Central memory CD4-positive, alpha-beta T cell (primary cell): ENCODE measurements at regions not wholly inside any gene's neighbourhood (a gene's known extent, or its start where the extent isn't known, plus 50 kb on each side); places are given as distances from the start of the nearest gene placed in this dataset.
A peak's percentile ranks its signal among the peaks of the same experiment; 100 is the strongest.

Experiments used
- DNase-seq: peaks from one replicate; pipeline ENCODE4 v3.0.0; 2022

DNA sequence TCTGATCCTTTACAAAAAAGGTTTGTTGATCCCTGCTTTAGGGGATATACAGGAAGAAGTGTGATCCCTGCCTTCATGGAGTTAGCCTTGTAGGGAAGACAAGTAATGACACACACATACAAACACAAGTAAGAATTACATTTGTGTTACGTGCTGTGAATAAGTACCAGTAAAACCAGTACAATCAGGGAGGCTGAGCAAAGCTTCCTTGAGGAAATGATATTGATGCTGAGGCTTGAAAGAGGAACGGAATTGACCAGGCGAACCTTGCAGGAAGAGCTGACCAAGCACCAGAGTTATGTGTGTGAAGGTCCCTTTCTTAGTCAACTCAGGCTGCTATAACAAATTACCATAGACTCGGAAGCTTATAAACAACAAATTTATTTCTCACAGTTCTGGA, 83.6 kb upstream of the CACUL1 start:
- DNase-seq, result no peak

DNA sequence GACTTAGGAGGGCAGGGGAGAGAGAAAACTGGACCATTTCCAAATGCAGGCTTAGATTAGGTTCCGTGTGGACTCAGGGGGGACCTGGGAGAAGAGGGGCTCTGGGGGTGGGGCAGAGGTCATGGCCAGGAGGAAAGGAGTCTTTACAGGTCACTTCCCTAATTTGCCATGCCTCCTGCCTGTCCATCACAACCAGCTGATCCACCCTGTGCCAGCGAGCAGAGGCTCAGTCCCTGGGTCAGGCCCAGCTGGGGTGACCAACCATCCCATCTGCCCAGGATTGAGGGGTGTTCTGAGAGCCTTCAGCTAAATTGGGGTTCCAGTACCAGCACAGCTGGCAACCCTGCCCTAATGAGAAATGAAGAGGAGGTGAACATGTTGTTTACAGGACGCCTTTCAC, 84.6 kb upstream of the CACUL1 start:
- DNase-seq, result no peak

DNA sequence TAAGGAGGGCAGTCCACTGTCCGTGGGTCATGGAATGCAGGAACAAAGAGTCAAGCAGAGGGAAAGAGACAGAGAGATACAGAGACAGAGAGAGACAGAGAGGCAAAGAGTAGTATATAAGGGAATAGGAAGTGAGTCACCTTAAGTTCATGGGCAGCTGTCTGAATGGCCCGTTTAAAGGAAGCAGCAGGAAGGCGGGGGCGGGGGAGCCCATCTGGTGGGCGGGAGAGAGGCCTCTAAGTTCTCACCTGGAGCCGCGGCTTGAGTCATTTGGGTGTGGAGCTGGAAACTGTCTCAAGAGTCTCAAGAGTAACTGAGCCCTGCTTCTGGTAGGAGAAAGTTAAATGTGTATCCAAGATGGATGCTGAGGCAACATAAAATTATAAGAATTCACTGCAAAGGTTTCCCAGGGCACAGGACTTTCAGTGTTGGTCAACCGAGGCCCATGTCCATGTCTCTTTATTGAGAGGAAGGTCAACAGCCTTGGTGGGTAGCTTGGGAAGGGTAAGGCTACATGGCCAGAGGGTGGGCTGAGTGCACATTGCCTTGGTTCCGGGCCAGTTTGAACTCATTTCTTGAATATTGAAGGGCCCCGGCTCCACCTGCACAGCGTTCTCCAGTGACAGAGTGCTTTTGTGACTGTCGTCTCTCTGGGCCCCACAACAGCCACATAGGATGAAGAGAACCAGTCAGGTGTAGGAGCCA, 85.5 kb upstream of the CACUL1 start:
- DNase-seq, result no peak

DNA sequence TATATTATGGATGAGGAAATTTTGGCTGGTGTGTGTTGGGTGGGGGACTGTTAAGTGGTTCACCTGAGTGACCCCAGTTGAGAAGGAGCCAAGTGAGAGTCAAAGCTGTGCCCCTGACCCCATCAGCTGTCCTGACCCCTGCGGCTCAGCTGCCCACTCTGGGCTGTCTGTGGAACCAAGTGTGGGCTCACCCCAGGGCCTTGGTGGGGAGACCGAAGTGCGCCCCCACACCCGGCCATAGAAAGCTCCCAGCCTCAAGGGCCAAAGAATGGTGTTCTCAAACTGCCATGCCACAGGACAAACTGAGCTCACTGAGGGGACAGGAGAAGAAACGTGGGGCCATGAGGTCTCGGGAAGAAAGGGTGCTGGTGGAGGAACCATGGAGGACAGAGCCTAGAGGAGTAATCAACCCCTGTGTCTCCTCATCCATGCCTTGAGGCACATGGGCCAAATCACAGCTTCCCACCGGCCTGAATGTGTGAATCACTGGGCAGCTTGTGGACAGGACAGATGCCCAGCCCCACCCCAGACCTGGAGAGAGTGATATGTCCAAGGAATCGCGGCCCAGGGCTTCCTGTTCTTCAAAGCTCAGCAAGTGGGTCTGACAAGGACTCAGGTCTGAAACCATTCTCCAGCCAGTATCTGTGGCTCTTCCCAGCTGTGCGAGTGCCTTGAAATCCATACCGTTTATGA, 86.2 kb upstream of the CACUL1 start:
- DNase-seq, result no peak

DNA sequence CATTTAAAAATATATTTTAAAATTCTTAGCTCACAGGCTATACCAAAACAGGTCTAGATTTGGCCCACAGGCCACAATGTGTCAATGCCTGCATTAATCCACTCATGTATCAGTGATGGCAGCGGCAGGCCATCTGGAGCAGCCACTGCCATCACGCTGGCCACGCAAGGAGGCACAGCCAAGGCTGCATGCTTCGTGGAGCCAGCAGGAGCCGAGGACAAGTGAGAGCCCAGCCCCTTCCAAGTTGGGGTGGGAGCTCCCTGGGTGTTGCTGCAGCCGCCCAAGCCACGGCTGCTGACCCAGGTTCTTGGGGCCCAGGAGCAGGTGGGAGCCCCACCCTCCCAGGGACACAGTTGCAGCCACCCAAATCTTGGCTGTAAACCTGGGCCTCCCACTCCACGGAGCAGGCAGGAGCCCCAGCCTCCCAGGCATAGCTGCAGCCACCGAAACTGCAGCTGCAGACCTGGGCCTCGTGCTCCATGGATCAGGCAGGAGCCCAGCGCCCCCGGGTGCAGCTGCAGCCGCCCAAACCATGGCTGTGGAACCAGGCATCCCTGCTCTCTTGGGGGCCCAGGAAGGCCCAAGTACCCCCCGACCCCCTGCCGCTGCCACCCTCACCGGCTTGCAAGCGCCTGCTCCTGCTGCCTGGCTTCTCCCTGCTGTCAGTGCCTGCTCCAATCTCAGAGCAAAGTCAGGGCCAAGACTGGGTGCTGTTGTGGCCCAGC, 87.3 kb upstream of the CACUL1 start:
- DNase-seq, result no peak

DNA sequence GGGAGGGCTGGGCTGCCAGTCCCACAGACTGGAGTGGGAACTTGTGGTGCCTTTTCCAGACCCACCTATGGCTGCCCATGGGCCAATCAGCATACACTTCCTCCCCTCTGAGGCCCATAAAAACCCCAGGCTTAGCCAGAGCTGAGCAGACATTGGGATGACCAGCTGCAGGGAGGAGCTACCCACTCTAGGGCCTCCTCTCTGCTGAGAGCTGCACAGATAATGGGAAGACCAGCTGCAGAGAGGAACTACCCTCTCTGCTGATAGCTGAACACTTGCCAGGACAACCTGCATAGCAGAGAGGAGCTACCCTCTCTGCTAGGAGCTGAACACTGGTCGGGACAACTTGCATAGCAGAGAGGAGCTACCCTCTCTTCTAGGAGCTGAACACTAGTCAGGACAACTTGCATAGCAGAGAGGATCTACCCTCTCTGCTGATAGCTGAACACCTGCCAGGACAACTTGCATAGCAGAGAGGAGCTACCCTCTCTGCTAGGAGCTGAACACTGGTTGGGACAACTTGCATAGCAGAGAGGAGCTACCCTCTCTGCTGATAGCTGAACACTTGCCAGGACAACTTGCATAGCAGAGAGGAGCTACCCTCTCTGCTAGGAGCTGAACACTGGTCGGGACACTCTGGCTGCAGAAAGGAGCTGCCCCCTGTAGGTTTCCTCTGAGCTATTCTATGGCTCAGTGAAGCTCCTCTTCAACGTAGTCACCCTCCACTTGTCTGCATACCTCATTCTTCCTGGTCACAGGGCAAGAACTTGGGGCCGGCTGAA, 88.3 kb upstream of the CACUL1 start:
- no peak for DNase-seq

DNA sequence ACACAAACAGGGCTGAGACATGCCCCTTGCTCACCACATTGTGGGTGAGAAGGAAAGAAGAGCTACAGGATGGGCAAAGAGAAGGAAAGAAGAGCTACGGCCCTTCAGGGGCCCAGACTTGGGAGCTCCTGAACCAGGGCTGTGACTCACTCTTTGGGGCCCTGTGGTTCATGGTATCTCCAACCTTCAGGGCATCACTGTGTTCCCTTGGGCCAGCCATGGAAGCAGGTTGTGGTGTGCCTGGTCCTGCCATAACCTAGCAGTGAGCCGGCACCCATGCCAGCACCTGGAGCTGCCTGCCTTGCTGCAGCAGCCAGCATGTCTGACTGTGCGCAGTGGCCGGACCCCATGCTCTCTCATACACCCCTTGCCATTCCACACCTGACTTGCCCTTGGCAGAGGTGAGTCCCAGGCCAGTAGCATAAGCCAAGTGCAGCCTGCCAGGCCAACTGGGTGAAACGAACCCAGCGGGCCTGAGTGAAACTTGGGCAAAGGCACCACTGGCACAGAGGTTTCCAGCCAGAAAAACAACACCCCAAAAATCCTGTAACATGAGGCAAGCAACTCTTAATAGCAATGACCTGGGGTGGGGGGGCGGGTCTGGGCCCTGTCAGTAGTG, 89.0 kb upstream of the CACUL1 start:
- DNase-seq, result no peak

DNA sequence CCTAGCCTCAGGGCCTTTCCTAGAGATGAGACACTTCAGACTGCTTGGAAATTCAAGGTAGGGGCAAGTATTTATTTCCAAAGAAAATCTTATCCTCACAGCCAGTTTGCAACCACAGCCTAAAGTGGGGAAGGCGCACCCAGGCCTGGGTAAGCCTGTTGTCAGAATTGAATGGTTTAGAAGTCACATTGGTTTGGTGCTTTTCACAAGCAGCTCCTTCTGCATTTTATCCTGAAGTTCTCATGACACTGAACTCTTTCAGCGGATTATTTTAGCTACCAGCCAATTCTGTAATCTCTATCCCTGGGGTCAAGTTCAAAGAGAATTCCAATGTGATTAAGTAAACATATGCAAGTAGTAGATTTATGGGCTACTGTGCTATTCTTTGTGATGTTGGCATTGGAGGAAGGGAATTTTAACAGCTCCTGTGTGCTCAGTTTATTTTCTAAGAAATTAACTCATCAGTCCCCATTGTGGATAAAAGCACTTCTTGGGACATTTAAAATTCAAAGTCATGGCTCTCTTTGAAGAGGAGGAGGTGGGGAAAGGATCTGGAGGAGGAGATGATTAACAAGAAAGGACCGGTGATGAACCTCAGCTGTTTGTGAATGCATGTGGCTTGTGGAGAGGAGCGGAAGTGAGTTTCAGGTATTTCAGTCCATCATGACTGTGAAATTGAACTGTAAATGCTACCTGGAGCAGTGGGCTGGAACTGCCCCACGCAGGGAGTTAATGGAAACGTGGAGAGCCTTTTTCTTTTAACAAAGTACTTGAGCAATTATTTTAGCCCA, 90.2 kb upstream of the CACUL1 start:
- DNase-seq, result no peak

DNA sequence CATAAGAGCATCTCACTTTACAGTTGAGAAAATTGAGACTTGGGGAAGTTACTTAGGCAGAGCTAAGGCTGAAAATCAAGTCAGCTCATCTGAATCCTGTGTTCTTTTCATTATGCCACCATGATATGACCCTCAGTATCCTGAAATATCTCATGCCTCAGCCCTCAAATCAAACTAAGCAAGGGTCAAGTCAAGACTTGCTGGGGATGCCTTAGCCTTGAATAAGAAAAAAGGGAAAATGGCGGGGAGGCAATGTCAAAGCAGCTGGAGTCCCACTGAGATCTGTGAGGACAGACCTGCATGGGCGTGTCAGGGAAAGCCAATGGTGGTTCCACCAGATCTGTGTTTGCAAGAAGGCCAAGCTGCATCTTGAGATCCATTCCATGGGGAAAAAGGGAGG, 91.0 kb upstream of the CACUL1 start:
- no peak for DNase-seq

DNA sequence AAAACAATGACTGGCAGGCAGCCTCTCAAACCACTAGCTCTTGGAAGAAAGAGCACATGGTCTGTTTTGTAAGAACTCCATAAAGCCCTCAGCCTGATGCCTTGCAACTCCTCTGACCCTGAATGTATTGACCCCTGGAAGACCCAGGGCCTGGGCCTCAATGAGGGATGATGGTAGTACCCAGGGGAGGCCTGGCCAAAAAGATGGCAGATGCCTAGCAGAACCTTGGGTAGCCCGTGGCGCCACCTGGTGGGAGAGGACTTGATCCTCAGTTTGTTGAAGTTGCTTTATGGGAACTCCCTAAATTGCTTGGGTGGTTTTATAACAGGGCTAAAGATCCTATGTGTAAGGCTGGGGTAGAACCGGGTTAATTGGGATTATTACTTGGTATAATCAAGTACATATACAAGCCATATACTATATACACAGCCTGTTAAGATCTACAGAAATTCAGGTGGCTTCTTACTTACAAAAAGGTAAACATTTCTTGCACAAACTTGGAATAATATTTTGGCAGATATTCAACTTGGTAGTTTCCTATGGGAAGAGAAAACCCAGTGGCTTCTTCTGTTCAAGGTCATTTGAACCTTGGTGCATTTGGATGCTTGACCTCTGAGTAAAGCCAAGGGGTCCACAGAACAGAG, 95.8 kb upstream of the CACUL1 start:
- peak; percentile 16 for DNase-seq

DNA sequence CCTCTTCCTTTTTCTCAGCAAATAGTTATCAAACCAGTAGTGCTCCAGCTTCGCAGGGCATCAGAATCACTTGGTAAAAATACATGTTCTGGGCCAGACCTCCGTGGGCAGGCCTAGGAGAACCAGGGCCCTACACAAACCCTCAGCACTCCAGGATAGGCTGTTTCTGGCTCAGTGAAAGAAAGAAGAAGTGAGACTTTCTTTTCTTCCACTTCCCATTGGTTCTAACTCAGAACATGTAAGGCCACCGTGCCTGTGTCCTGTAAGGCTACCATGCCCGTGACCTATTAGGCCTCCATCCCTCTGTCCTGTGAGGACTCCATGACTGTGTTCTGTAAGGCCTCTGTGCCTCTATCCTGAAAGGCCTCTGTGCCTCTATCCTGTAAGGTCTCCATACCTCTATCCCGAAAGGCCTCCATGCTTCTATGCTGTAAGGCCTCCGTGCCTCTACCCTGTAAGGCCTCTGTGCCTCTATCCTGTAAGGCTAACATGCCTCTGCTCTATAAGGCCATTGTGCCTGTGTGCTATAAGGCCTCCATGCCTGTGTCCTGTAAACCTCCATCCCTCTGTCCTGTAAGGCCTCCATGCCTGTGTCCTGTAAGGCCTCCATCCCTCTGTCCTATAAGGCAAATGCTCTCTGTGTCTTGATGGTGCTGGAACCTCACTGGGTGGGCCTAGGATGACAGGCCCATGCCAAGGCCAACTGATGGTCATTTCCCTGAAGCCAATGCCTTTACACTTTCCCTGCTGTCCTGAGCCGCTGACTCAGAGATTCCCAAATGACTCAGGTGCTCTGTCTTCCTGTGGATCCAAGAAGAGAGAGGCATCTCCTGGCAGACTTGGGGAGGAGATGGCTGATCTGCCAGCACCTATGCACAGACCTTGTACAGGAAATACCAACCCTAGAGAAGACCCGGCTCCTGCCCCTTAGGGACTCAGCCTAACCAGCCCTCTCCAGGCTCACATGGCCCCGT, 96.6 kb upstream of the CACUL1 start:
- DNase-seq, result no peak

DNA sequence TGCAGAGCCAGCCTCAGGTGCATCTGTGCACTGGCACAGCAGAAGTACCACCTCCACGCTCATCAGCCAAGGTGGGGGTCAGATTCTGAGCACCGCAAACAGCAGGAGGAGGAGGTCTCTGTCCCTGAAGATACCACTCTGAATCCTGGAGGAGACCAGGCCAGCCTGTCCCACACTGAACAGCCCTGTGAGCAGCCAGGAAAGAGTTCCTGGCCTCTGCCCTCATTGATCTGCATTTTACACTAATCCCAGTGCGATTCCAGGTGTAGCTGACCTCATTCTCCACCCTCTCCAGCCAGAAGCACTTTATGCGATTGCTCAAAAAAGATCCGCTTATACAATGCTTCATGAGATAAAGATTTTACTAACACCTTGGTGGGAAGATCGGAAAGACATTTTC, 99.1 kb upstream of the CACUL1 start:
- DNase-seq, result no peak

DNA sequence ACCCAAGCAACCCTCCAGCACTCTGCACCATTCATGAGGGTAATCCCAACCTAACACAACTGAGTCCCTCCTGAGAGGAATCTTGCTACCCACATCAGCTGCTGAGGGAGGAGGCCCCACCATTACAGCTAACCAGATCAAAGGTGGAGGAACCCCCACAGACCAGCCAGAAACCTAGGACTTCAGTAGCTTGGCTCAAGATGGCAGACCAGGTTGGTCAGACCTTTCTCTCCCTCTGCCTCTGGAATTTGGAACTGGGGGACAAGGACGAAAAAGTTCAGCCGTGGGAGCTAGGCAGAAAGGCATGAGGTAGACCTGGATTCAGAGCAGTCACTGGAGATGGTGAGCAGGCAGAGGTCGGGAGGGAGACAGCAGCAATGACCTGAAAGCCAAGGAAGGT, 101.3 kb upstream of the CACUL1 start:
- no peak for DNase-seq

DNA sequence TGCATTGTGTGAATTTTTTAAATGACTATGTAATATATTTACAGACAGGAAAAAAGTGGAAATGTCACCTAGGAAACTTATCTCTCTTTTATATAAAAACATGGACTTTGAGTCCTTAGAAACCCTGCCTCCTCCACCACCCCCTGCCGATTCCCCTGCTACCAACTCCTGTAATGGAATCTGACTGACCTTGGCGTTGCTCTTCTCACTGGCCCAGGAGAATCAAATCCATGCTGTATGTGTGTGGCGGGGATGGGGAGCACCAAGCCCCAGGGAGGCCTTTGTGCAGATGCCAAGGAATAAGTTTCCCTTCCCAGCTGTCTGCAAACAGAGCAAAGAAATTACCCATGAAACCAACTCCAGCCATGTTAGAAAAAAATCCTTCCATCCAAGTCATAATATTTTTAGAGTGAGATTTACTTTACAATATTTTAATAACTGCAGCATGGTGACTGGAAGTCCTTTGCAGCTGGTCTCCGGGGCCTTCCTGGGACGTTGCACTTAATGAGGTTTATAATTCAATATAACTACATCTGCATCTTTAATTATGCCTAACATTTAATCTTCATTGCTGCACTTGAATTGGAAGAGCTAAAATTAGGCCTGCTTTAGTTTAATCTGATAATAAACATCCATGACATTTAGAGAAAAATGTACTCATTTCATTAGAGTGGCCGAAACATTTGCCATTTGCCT, 111.4 kb upstream of the CACUL1 start:
- no peak for DNase-seq

DNA sequence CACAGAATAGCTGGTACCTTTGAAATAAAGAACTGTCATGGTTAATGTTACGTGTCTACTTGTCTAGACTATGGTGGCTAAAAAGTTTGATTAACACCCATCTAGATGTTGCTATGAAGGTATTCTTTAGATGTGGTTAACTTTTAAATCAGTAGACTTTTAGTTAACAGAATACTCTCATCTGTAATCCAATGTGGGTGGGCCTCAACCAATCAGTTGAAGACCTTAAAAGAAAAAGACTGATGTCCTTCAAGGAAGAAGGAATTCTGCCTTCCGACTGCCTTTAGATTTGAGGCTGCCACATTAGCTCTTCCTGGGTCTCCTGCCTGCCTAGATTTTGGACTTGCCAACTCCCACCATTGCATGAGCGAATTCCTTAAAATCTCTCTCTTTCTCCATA, 113.0 kb upstream of the CACUL1 start:
- DNase-seq, result no peak

DNA sequence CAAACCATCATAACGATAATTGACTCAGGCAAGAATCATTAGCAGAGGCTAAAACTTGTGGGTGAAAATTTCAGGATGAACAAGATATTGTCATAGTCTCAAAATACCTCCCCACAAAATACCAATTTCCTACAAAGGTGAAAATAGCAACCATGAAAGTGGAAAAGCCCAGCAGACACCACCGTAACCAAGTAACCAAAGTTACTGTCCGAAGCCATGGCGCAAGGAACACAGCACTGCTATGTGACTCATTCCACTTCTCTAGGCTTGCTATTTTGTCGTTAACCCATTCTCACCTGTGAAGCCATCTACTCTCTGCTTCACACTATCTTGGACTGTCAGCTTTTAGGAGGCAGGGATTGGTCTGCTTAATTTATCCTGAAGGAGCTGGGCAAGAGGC, 113.8 kb upstream of the CACUL1 start:
- DNase-seq, result no peak

DNA sequence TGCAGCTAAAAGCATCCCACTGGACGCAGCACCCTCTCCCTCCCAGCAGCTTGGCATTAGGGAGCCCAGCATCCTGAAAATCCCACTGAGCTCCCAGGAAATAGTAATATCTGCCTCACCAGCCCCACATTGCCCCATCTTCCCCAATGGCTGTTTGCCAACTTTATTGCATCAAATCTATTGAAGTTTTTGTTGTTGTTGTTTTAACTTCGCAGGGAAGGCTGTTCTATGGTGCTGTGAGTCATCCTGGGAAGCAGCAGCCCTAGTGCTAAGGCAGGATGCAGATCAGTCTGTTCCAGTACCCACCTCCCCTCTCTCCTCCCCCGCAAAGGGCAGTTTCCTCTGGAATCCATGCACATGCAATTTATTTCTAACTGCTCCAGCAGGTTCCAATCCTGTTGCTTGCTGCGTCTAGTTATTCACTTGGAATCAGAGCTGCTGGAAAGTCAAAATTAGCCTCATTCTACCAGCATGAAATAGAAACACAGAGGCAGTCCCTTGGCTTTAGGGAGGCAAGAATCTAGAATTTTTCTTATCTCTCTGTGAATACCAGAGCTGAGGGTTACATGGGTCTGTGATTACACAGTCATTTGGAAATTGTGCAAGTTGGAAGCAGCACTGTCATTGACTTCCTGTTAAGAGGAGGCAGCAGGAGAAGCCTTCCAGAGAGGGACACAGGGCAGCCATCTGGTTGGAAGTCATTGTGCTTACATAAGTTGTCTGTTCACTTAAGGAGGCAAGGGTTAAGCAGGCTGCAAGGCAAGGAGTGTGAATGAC, 115.9 kb upstream of the CACUL1 start:
- DNase-seq, result no peak

DNA sequence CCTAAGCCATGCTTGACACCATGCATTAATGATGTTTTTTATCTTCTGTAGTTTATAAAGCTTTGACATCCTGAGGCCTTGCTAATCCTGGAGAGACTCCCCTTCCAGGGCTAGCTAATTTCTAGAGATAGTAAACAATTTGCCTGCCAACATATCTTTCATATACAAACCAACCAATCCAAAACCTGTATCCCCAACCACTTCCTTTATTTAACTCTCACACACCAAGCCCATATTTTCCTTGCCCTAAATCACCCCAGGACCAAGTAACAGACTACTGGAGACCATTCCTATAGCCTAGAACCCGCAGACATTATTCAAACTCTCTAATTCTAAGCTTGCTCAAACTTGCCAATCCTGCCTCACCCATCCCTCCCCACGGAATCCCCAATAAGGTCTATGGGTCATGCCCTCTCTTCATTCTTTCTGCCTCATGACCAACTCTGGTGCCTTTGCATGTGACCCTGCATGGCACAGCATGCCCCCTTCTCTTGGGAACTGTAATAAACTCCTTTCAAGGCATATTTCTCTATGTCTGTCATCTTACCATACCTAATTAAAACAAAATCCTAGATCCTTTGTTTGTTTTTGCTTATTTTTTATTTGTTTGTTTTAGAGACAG, 116.6 kb upstream of the CACUL1 start:
- DNase-seq, result no peak
